H1 (cell line): ENCODE measurements at regions not wholly inside any gene's neighbourhood (a gene's known extent, or its start where the extent isn't known, plus 50 kb on each side); places are given as distances from the start of the nearest gene placed in this dataset.

Experiments used
- CTCF ChIA-PET: fragments of 300-600 bp; sonication (Branson Sonifier 250); formaldehyde crosslinking; loops from one replicate; lab custom pipeline; 2021; ENCODE audit not compliant: partially characterized antibody; lab: Charles Lee
- POLR2A ChIA-PET: fragments of 300-600 bp; sonication (Branson Sonifier 250); formaldehyde crosslinking; loops from one replicate; lab custom pipeline; 2021; ENCODE audit warnings: inconsistent platforms; ENCODE audit not compliant: partially characterized antibody; lab: Charles Lee
- DNase-seq, 2 experiments: peaks; one replicate each; pipeline versions ENCODE4 v3.0.0 to v3.0.0-alpha.2; 2010 to 2022; ENCODE audit warnings: low spot score in 2 of 2, low read depth in 1 of 2, mixed read lengths in 1 of 2
- FAIRE-seq: peaks from 2 replicates; lab custom pipeline; 2011; peaks lifted over from hg19 to GRCh38; lab: Jason Lieb, UNC
- H2AFZ ChIP-seq: 2 replicates; pipeline ENCODE4 v1.8.1; 2012; ENCODE audit warnings: low read length, inconsistent platforms
- H2AK5ac ChIP-seq: 2 replicates; pipeline ENCODE4 v1.6.1; 2013; ENCODE audit warnings: low read depth, low read length
- H2BK120ac ChIP-seq: replicated peaks from 2 replicates; pipeline ENCODE3; 2013; ENCODE audit warnings: low read depth, low read length, inconsistent platforms
- H2BK12ac ChIP-seq: 2 replicates; pipeline ENCODE4 v1.6.1; 2013; ENCODE audit warnings: low read depth, low read length
- H2BK15ac ChIP-seq: 2 replicates; pipeline ENCODE4 v1.6.1; 2013; ENCODE audit warnings: low read length
- H2BK20ac ChIP-seq: 2 replicates; pipeline ENCODE4 v1.6.1; 2013; ENCODE audit warnings: low read length
- H2BK5ac ChIP-seq: 2 replicates; pipeline ENCODE4 v1.6.1; 2013; ENCODE audit warnings: low read depth, low read length
- H3K14ac ChIP-seq: 2 replicates; pipeline ENCODE4 v1.6.1; 2013; ENCODE audit warnings: inconsistent platforms; ENCODE audit not compliant: insufficient read length
- H3K18ac ChIP-seq: 2 replicates; pipeline ENCODE4 v1.6.1; 2013; ENCODE audit warnings: low read length; ENCODE audit errors: extremely low read depth
- H3K23ac ChIP-seq: 2 replicates; pipeline ENCODE4 v1.6.1; 2013; ENCODE audit warnings: inconsistent platforms; ENCODE audit not compliant: insufficient read length
- H3K23me2 ChIP-seq: 2 replicates; pipeline ENCODE4 v1.6.1; 2013; ENCODE audit warnings: low read depth, low read length
- H3K27ac ChIP-seq: 2 replicates; pipeline ENCODE4 v1.6.1; 2011; ENCODE audit warnings: low read depth, low read length, inconsistent platforms
- H3K27me3 ChIP-seq, 4 experiments: replicated peaks in 1 of 4; 1 replicate in 1 of 4; 2 replicates in 3 of 4; pipeline versions ENCODE4 v1.6.1 to v1.8.1; 2011 to 2013; ENCODE audit warnings: low read length in 3 of 4, mild to moderate bottlenecking in 3 of 4, inconsistent platforms in 2 of 4, mixed read lengths in 2 of 4, moderate library complexity in 1 of 4; ENCODE audit not compliant: control insufficient read depth in 3 of 4, insufficient read depth in 3 of 4; ENCODE audit errors: extremely low read depth in 1 of 4
- H3K36me3 ChIP-seq, 4 experiments: 2 replicates each; pipeline versions ENCODE4 v1.6.1 to v1.8.1; 2011 to 2013; ENCODE audit warnings: mild to moderate bottlenecking in 4 of 4, low read length in 3 of 4, moderate library complexity in 2 of 4, control low read depth in 1 of 4, inconsistent platforms in 1 of 4; ENCODE audit not compliant: insufficient read depth in 4 of 4, control insufficient read depth in 2 of 4
- H3K4ac ChIP-seq: replicated peaks from 2 replicates; pipeline ENCODE3; 2013; ENCODE audit warnings: low read length, low read depth, mixed read lengths, inconsistent platforms; ENCODE audit not compliant: insufficient read length
- H3K4me1 ChIP-seq, 4 experiments: replicated peaks in 1 of 4; 1 replicate in 1 of 4; 2 replicates in 3 of 4; pipeline versions ENCODE4 v1.6.1 to v1.8.1; 2011 to 2013; ENCODE audit warnings: low read length in 3 of 4, inconsistent platforms in 2 of 4, mixed read lengths in 1 of 4; ENCODE audit not compliant: insufficient read depth in 4 of 4, control insufficient read depth in 3 of 4
- H3K4me2 ChIP-seq, 2 experiments: 2 replicates each; pipeline versions ENCODE4 v1.6.1 to v1.8.1; 2011 to 2013; ENCODE audit warnings: low read depth in 2 of 2, low read length in 2 of 2, control low read depth in 1 of 2, inconsistent platforms in 1 of 2, mild to moderate bottlenecking in 1 of 2; ENCODE audit not compliant: insufficient read depth in 1 of 2
- H3K4me3 ChIP-seq, 4 experiments: fragments of 200-600, 300-600 bp in 1 of 4; sonication (generic), shearing (Covaris generic), sonication (Bioruptor Twin) in 1 of 4; 2 replicates each; pipeline versions ENCODE4 v1.5.1 to v1.8.1; 2011 to 2016; ENCODE audit warnings: low read length in 4 of 4, low read depth in 3 of 4, control low read depth in 2 of 4, inconsistent platforms in 2 of 4, mild to moderate bottlenecking in 2 of 4, mixed read lengths in 1 of 4, moderate library complexity in 1 of 4; ENCODE audit not compliant: insufficient read depth in 2 of 4; ENCODE audit errors: extremely low read depth in 1 of 4
- H3K56ac ChIP-seq: replicated peaks from 2 replicates; pipeline ENCODE3; 2013; ENCODE audit warnings: low read depth, mild to moderate bottlenecking, mixed read lengths, low read length, inconsistent platforms; ENCODE audit not compliant: insufficient read length
- H3K79me1 ChIP-seq: 2 replicates; pipeline ENCODE4 v1.6.1; 2013; ENCODE audit warnings: low read depth, low read length, control low read depth
- H3K79me2 ChIP-seq, 2 experiments: 2 replicates each; pipeline versions ENCODE4 v1.6.1 to v1.8.1; 2012 to 2013; ENCODE audit warnings: low read length in 2 of 2, mild to moderate bottlenecking in 2 of 2, inconsistent platforms in 1 of 2; ENCODE audit not compliant: insufficient read depth in 2 of 2, control insufficient read depth in 1 of 2
- H3K9ac ChIP-seq, 4 experiments: replicated peaks in 1 of 4; 1 replicate in 1 of 4; 2 replicates in 3 of 4; pipeline versions ENCODE4 v1.6.1 to v1.8.1; 2011 to 2013; ENCODE audit warnings: low read depth in 3 of 4, low read length in 3 of 4, control low read depth in 2 of 4, mild to moderate bottlenecking in 2 of 4, moderate library complexity in 2 of 4, inconsistent platforms in 1 of 4; ENCODE audit errors: extremely low read depth in 1 of 4
- H3K9me3 ChIP-seq, 2 experiments: 2 replicates each; pipeline versions ENCODE4 v1.6.1 to v1.8.1; 2012 to 2013; ENCODE audit warnings: mild to moderate bottlenecking in 2 of 2, moderate library complexity in 2 of 2, control low read depth in 1 of 2, inconsistent platforms in 1 of 2, low read depth in 1 of 2, low read length in 1 of 2, mixed read lengths in 1 of 2; ENCODE audit not compliant: insufficient read depth in 2 of 2
- H4K20me1 ChIP-seq, 2 experiments: replicated peaks in 1 of 2; 2 replicates each; pipeline versions ENCODE3 to v1.8.1; 2011 to 2013; ENCODE audit warnings: inconsistent platforms in 2 of 2, low read length in 2 of 2, mild to moderate bottlenecking in 1 of 2; ENCODE audit not compliant: insufficient read depth in 2 of 2, control insufficient read depth in 1 of 2
- H4K5ac ChIP-seq: 2 replicates; pipeline ENCODE4 v1.6.1; 2013; ENCODE audit warnings: low read length, low read depth, mixed read lengths, inconsistent platforms; ENCODE audit not compliant: insufficient read length
- H4K8ac ChIP-seq: 2 replicates; pipeline ENCODE4 v1.8.0; 2013; ENCODE audit warnings: mild to moderate bottlenecking, moderate library complexity, low read length, inconsistent platforms; ENCODE audit not compliant: insufficient read depth; ENCODE audit errors: extremely low read depth
- H4K91ac ChIP-seq: replicated peaks from 2 replicates; pipeline ENCODE3; 2013; ENCODE audit warnings: low read length, mixed read lengths, inconsistent platforms; ENCODE audit not compliant: insufficient read length
- BCL11A ChIP-seq, 2 experiments: IDR thresholded peaks; one replicate each; pipeline ENCODE4 v1.6.1; 2011; ENCODE audit warnings: low read depth in 2 of 2, low read length in 2 of 2, mild to moderate bottlenecking in 2 of 2
- EGR1 ChIP-seq: IDR thresholded peaks from 2 replicates; pipeline ENCODE4 v1.6.1; 2011; ENCODE audit warnings: low read depth, low read length, borderline replicate concordance
- EP300 ChIP-seq, 2 experiments: IDR thresholded peaks; 1 replicate in 1 of 2; 2 replicates in 1 of 2; pipeline ENCODE4 v1.6.1; 2011 to 2012; ENCODE audit warnings: low read depth in 2 of 2, low read length in 2 of 2, mild to moderate bottlenecking in 2 of 2, borderline replicate concordance in 1 of 2, inconsistent platforms in 1 of 2, moderate library complexity in 1 of 2
- EZH2 ChIP-seq: fragments of 200-600 bp; sonication (generic); IDR thresholded peaks from 2 replicates; pipeline ENCODE4 v1.7.1; 2012; ENCODE audit warnings: low read depth, mild to moderate bottlenecking, moderate library complexity, low read length, inconsistent platforms; ENCODE audit not compliant: severe bottlenecking
- PHF8 ChIP-seq: fragments of 200-600 bp; sonication (generic); conservative IDR thresholded peaks from 2 replicates; pipeline ENCODE4 v1.7.1; 2012; ENCODE audit warnings: low read depth, mild to moderate bottlenecking, inconsistent platforms, low read length, moderate library complexity
- SIX5 ChIP-seq: IDR thresholded peaks from 2 replicates; pipeline ENCODE4 v1.6.1; 2011; ENCODE audit warnings: mild to moderate bottlenecking, low read depth, low read length
- SP4 ChIP-seq: IDR thresholded peaks from 2 replicates; pipeline ENCODE4 v1.6.1; 2012; ENCODE audit warnings: low read length, inconsistent platforms
- SRF ChIP-seq: IDR thresholded peaks from 2 replicates; pipeline ENCODE4 v1.6.1; 2011; ENCODE audit warnings: mild to moderate bottlenecking, low read depth, low read length, moderate library complexity
- WGBS, 2 experiments: shearing (Covaris generic) in 1 of 2; methylation state at CpG; one replicate each; pipeline versions ENCODE4 v1.1.6 to v1.1.7; 2013 to 2015; ENCODE audit warnings: low lambda C conversion rate in 2 of 2, mixed read lengths in 2 of 2, inconsistent platforms in 1 of 2, low coverage in 1 of 2, missing lambda C conversion rate in 1 of 2; ENCODE audit not compliant: insufficient replicate concordance in 2 of 2, insufficient coverage in 1 of 2, insufficient read length in 1 of 2; ENCODE audit errors: extremely low coverage in 1 of 2, missing lambda C conversion rate in 1 of 2; 5-methylcytosine and 5-hydroxymethylcytosine counted together

DNA sequence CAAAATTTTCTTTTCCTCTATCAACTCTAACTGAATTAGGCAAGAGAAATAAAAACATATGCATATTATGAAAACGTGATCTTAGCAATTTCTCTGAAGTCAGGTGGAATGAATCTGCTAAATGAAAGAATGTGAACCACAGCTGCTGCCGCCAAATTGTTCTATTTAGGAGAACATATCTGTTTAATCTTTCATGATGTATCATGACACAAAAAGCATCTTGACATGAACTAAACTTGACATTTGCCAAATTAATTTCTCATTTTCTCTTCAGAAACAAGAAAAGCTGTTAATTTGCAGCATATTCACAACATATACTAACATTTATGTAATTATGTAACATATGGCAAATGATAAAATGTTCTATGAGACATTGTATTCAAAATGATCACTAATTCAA is 1237.9 kb downstream of the TECRL start:
- Histone ChIP-seq H3K23ac (no peak overlapping the region), H2AK5ac (no peak overlapping the region), H3K27ac (no peak overlapping the region), H2BK12ac (no peak overlapping the region), H2BK120ac (no peak overlapping the region), H3K79me1 (no peaks in the 10 kb centered on the region), H3K9ac (no peak overlapping the region), H3K56ac (no peak overlapping the region), H2BK20ac (no peak overlapping the region), H3K4me1 (no peaks in the 10 kb centered on the region), H4K5ac (no peak overlapping the region), H3K14ac (no peak overlapping the region), H2AFZ (no peak overlapping the region), H3K18ac (no peak overlapping the region), H3K79me2 (no peaks in the 10 kb centered on the region), H3K4ac (no peak overlapping the region), H4K20me1 (no peaks in the 10 kb centered on the region), H3K27me3 (no peaks in the 10 kb centered on the region), H3K36me3 (no peaks in the 10 kb centered on the region), H3K4me3 (no peak overlapping the region), H3K4me2 (no peak overlapping the region), H2BK5ac (no peak overlapping the region), H4K91ac (no peak overlapping the region), H3K9me3 (no peaks in the 10 kb centered on the region), H2BK15ac (no peak overlapping the region), H3K23me2 (no peaks in the 10 kb centered on the region), H4K8ac (no peak overlapping the region)
- FAIRE-seq (no peak), DNase-seq (no peak)
- ChIA-PET CTCF (no interaction called here), POLR2A (no interaction called here)
- 86% methylated on average over 2 of the region's 2 CpGs; no CpG with 5 or more reads in 1 of the 2 experiments for WGBS, 2 experiments
- TF ChIP-seq SRF (no peak), PHF8 (no peak), BCL11A (IDR thresholded peaks at IDR 0.05; ENCODE audit: low read depth in 2 of 2, low read length in 2 of 2) (no peak), SIX5 (no peak), EP300 (IDR thresholded peaks at IDR 0.05; ENCODE audit: borderline replicate concordance in 1 of 2, low read depth in 2 of 2, low read length in 2 of 2) (no peak), EGR1 (no peak), EZH2 (no peak), SP4 (no peak)
